Neural progenitor cell (in vitro differentiated cells): ENCODE measurements at regions not wholly inside any gene's neighbourhood (a gene's known extent, or its start where the extent isn't known, plus 50 kb on each side); places are given as distances from the start of the nearest gene placed in this dataset.

ENCODE experiments used
- EZH2 ChIP-seq: fragments of 200-600 bp; sonication (generic); IDR thresholded peaks from 2 replicates; pipeline ENCODE4 v1.6.1; 2017; ENCODE audit warnings: antibody characterized with exemption, mild to moderate bottlenecking, moderate library complexity
- EZH2phosphoT487 ChIP-seq: fragments of 200-600 bp; sonication (generic); IDR thresholded peaks from 2 replicates; pipeline ENCODE4 v1.6.1; 2017; ENCODE audit warnings: antibody characterized with exemption
- TF ChIP-seq, protein P1 (sequence below): fragments of 200-600 bp; sonication (generic); IDR thresholded peaks from 2 replicates; pipeline ENCODE4 v1.5.1; 2017; ENCODE audit warnings: antibody characterized with exemption, mild to moderate bottlenecking

GRCh38 chr17:71922439-71922838, 198.4 kb upstream of the SOX9 start:
- TF ChIP-seq, protein P1, sequence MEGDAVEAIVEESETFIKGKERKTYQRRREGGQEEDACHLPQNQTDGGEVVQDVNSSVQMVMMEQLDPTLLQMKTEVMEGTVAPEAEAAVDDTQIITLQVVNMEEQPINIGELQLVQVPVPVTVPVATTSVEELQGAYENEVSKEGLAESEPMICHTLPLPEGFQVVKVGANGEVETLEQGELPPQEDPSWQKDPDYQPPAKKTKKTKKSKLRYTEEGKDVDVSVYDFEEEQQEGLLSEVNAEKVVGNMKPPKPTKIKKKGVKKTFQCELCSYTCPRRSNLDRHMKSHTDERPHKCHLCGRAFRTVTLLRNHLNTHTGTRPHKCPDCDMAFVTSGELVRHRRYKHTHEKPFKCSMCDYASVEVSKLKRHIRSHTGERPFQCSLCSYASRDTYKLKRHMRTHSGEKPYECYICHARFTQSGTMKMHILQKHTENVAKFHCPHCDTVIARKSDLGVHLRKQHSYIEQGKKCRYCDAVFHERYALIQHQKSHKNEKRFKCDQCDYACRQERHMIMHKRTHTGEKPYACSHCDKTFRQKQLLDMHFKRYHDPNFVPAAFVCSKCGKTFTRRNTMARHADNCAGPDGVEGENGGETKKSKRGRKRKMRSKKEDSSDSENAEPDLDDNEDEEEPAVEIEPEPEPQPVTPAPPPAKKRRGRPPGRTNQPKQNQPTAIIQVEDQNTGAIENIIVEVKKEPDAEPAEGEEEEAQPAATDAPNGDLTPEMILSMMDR, result no peak
- no peak for TF ChIP-seq EZH2phosphoT487
- no peak for TF ChIP-seq EZH2
